M059J (cell line): ENCODE measurements at regions not wholly inside any gene's neighbourhood (a gene's known extent, or its start where the extent isn't known, plus 50 kb on each side); places are given as distances from the start of the nearest gene placed in this dataset.

Source experiments
- DNase-seq: peaks from one replicate; pipeline ENCODE4 v3.0.0-alpha.2; 2012; ENCODE audit warnings: low read depth

DNA sequence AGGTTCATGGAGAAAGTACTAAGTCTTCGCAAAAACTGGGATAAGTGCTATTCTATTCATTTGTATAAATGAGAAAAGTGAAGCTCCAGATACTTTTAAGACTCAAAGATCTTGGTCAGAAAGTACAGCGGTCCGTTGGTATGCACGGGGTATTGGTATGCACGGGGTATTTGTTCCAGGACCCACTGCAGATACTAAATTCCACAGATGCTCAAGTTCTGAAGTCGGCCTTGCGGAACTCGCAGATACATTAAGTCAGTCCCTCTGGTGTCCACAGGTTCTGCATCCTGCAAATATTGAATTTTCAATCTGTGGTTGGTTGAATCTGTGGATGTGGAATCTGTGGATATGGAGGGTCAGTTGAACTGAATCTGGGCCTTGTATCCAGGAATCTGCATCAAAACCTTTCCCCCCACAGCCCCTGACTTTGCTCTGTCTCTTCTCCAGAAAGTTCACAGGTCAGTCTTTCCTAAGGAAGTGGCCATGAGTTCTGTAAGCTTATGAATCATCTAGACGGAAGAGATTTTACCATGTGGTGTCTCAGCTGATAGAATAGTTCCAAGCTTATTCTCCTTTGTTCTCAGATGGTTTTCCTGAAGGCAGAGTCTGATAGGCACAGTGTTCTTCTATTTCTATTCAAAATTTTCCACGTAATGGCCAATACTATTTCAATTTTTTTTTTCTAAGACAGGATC is 274.7 kb downstream of the NEDD1 start:
- DNase-seq, result no peak

DNA sequence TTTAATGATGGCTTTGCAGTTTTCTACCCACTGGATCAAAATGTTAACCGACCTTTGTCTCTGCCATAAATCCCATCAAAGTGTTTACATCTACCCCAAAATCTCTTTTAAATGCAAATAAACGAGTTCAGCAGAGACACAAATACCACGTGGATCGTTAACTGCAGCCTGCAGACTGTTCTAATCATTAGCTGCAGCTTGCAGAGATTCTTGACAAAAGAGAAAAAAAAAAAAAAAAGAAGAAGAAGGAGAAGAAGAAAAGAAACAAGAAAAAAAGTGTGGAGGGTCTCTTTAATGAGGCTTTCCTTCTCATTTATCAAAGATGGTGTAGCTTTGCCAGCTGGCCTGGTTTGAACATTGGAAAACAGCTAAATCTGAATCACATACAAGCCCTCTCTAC is 275.7 kb downstream of the NEDD1 start:
- no peak for DNase-seq

DNA sequence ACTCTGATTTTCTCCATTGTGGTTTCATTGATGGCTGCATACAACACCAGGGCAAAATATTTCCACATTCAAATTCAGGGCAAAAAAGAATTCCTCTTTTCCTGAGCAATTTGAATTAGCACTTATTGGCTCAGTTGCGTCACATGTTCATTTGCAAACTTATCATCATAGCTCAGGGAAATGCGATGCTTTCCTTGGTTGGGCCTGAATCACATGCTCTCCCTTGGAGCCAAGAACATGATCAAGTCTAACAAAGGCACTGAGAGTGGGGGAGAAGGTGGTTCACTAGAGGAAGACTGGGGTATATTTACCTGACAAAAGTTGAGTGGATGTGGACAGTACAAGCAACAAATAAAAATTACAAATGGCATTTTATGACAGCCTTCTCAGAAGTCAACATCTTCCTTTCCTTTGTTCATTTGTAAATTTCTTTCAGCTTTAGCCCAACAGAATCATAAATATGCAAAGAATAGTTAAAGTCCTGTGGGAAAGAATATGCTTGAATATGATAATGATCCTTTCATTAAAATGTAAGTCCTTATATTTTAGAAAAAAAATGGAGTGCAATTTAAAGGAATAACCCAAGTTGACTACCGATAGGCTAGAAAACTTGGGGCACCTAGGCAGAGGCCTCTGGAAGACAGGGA is 277.2 kb downstream of the NEDD1 start:
- no peak for DNase-seq

DNA sequence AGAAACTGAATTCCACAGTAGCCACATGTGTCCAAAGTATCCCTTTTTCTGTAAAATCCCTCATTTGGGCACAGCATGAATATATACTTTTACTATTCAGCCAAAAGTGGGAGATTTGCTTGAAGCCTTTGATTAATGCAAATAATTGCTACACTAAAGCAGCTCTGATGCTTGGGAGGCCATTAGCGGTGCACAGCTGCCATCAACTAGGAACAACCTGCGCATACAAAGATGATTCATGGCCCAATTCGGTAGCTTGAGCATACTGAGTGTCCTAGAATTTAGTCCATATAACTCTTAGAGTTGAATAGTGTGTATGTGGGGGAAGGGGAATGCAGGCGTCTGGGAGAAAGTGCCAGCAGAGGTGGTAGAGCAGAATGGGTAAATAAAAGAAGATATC is 277.0 kb upstream of the RMST start:
- no peak for DNase-seq

DNA sequence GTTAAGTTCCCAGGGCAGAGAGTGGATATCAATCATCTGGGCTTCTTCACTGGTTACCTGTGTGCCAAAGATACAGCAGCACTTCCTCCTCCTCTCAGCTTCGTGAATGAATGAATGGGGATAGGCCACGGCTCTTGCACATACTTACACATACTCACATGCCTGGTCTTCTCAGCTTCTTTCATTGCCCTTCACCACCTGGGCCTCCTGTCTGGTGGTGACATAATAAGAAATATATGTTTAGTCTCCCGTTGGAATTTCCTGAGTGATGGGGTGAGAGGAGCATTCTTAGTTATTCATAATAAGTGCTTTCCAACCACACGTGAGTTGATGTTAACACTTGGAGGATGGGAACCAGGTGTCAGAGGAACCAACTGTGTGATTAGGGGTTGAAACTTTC is 268.1 kb upstream of the RMST start:
- no peak for DNase-seq

DNA sequence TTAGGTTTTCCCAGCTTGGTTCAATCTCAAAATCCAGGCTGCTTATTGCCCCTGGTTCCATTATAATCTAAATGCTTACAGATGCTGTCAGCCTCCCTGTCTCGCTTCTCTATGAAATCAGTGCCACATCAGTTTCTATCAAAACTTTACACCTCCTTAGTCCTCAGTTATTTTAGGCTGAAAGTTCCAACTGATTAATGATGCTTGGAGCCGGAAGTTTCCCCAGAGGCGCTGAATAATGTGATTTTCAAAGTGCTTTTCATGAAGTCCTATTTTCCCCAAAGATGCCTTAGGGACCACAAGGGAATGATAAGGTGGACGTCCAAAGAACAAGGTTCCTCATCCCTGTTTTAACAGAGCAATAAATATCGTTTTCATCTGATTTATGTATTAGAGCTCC is 262.4 kb upstream of the RMST start:
- DNase-seq, result no peak

DNA sequence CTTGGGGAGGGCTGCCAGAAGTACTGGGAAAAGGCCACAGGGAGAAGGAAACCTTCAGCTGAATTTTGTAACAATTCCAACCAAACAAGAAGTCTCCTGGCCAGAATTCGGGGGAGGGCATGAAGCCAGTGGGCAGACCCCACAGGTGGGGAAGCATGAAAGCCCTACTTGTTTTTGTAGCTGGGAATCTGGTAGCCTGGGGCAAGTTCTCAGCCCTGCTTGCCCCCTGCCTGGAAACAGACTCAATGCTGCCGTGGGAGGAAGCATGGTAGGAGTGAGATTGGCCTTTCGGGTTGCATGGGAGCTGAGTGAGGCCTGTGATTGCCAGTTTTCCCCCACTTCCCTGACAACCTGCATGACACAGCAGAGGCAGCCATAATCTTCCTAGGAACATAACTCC is 259.2 kb upstream of the RMST start:
- no peak for DNase-seq

DNA sequence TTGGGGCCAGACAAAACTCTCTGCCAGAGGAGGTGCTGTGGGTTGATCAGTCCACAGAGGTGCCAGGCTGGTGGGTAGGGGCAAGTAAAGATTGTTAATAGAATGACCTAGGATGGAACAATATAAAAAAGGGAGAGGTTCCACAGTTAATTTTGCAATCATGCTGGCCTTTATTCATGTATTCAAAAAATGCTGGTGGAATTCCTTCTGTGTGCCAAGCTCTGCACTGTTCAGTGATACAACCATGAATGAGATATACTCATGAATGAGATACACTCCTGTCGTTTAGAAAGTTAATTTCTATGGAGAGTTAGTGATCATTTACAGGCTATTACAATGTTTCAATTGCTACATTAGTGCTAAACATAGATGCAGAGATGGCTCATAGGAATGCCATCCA is 252.6 kb upstream of the RMST start:
- no peak for DNase-seq

DNA sequence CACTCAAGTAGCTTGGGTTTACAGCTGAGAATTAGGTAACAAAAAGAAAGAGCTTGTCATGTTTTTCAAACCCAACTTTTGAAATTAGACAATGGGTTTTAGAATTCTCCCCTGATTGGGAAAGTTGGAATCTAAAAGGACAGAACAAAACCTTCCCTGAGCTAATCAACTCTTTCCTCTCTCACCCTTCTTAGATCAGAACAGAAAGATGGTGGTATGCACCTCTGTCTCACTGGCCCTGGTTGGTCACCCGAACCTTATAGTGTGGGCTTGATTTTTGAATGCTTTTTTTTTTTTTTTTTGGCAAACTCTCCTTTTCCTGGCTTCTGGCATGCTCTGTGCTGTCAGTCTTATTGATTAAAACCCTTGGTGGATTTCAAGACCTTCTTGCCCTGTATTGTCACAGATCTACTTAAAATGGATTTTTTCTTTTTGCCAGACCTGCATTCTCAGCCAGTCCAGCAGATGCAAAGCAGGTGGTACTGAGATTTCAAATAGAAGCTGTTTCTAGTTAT is 251.1 kb upstream of the RMST start:
- DNase-seq, result no peak

DNA sequence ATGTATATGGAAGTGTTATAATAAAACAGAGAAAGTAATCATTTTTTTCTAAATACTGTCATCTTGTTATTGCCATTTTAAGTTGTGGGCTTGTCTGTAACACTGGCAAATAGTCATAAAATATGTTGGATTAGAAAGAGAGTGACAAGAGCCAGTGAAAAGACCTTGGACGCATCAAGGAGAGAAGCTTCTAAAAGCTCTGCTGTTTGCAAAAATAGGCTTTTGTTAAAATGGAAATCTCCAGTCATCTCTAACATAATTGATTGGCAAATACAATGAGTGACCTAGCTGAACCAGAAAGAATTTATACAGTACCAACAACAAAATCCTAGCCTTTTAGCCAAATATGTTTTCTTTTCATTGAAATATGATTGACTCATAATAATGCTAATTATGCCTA is 245.8 kb upstream of the RMST start:
- DNase-seq, result no peak

DNA sequence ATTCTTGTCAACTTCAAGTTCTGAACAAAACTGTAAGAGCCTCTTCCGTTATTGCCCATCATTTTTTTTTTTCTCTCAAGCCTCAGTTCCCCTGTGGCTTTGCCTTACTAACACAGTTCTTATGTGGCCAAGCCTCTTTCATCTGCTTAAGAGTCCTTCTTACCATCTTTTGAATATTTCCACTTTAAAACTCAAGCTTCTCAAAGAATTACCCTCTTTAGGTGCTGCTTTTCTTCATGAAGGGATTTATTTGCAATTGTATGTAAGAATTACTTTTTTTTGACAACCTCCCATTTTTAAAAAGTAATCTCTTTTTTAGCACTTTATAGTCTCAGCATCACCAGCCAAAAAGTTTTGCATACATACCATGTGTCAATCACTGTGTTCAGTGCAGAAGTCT is 240.2 kb upstream of the RMST start:
- no peak for DNase-seq

DNA sequence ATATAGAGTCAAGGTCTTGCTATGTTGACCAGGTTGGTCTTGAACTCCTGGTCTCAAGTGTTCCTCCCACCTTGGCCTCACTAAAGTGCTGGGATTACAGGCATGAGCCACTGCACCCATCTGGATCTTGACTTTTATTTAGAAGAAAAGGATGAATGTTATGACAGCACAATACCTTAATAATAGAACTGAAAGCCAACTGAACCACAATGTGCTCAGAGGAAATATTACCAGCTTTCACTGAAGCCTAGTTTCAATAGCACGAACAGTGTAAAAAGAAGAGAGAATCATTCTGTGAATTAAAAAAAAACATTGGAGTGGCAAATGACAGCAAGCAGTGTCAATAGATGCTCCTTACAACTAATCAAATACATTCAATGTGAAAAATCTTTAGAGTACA is 239.2 kb upstream of the RMST start:
- DNase-seq, result no peak

DNA sequence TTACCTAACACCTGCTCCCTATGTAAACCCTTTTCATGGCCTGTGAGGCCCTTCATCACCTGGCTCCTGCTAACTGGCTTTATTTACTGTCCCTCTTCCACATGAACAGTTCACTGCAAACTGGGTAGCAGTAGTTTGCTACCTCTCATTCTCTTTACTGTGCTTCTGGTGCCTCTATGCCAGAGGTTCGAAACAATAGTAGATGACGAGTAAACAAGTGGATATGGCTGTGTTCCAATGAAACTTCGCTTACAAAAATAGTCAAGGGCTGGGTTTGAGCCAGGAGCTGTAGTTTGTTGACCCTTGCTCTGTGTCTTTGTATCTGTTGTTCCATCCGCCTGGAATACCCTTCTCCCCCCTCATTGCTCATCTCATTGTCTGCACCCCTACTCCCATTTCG is 233.6 kb upstream of the RMST start:
- DNase-seq, result no peak

DNA sequence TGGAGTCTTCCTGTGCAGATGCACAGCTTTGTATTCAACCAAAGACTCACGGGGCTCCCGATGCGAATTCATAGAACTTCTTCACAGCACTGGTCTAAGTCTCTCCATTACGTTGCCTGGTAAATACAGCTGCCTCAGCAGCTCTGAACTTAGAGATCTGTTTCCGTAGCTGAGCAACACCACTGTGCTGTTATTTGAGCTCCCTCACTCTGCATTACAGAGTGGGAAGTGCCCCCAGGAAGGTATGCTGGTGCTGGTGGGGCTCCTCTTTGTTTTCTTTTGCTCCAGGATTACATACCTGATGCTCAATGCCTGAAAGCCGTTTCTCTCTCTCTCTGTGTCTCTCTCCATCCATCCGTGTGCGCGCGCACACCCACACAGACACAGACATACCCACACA is 227.5 kb upstream of the RMST start:
- no peak for DNase-seq

DNA sequence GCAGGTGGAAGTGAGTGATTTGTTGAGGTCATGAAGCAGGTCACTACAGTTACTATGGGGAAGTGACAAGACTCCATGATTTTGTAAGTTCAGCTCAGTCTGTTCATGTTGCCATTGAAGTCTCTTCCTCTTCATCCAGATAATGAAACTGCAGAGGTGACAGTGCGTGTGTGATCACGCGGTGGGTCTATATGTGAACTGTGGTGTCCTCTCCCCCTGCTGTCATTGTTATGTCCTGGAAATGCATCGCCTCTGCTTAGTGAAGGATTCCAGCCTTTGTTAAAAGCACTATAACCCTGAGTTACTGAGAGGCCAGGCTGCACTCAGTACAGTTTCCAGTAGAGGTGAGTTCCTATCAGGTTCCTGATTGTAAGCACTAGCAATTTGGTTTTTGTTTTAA is 216.2 kb upstream of the RMST start:
- DNase-seq, result no peak

DNA sequence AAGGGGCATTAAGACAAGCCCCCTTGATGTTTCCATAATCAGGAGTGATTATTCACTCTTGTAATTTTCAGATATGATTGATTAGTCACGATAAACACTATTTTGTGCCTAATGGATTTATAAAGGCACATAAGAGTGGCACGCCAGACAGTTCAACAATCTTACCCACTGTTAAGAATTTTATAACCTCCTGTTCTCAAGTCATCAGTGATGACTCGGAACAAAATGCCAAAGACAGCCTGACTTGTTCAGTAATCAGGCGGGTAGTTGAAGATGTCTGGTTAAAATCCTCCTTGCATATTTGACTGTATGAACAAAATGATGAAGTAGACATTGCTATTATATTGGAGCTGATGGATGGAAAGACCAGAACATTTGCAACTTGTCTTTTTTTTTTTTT is 212.1 kb upstream of the RMST start:
- no peak for DNase-seq

DNA sequence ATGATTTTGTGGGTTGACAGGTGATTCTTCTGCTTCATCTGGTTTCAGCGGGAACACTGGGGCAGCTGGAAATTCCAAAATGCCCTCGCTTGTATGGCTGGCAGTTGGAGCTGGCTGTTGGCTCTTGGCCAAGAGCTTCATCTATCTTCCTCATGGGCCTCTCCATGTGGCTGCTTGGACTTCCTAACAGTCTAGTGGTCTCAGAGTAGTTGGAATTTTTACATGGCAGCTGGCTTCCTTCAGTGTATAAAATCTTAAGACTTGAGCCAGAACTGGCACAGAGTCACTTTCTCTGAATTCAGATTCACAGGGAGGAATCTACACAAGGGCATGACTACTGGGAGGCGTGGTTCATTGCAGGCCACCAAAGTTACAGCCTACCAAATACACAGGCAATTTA is 204.9 kb upstream of the RMST start:
- DNase-seq, result no peak

DNA sequence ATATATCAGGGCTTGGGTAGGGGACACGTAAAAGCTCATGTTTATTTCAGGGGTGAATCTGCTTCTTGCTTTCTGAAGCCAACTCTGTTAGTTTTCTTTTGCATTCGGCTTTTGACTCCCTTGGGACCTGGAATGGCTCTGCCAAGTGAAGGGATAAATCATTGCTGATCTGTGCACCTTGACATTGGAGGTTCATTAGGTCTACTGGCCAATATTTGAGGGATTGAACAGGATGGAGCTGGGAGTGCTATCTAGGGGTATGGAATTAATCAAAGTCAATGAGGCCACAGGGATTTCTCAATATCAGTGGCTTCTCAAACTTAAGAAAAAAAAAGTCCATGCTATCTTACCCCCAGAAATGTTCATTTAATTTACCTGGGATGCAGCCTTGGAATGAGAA is 203.5 kb upstream of the RMST start:
- peak; percentile 0 for DNase-seq

DNA sequence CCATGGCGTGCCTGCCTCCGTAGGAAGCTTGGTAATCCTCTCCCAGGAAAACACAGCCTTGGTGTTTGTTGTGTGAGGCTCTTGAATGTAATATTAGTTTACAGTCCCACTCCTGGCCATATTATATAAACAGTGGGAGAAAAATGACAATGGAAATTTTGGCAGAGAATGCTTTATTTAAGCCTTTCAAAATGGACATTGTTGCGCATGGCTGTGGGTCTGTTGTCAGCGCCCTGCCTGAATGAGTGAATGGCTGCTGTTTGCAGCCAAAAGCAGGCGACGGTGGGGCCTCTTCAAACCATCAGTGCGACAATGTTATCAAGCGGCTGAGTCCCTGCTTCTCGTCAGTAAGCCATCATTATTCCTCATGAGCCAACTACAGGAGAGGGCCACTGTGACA is 201.8 kb upstream of the RMST start:
- no peak for DNase-seq

DNA sequence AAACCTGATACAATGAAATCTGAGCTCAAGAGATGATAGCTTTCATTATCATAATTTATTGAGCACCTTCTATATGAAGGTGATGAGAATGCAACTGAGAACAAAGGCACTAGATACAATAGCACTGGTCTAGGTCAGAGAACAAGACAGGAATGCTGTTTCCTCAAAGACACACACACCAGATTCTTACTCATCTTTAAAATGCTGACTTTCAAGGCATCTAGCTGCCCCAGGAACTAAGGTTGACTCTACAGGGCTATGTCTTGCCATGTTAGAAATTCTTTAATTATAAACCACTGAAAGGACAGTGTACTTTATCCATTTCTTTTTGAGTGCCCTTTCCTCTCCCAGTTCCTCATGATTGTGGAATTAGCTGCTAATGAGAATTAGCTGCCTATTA is 195.4 kb upstream of the RMST start:
- no peak for DNase-seq

DNA sequence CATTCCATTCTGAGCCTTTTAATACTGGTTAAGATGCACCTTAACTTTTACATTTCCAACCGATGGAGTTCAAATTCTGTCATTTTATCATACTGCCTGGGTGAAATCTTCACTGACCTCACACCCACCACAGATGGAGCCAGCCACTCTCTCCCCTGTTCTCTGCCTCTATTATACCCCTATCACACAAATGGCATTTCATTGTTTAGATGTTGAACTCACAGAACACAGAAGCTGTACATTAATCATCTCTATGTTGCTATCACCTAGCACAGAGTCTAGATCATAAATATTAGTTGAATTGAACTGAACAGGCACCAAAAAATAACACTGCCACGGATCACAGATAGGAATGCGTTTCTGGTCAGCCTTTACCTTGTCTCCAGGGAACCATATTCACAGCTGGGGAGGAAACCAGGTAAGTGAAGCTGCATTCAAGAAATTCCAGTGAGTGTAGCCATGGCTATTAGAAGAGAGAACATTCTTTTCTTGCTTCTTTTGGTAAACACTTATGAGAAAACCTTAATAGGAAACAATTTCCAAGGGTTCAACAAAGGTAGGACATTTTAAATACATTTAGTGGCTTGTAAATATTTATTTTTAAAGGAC is 194.9 kb upstream of the RMST start:
- no peak for DNase-seq

DNA sequence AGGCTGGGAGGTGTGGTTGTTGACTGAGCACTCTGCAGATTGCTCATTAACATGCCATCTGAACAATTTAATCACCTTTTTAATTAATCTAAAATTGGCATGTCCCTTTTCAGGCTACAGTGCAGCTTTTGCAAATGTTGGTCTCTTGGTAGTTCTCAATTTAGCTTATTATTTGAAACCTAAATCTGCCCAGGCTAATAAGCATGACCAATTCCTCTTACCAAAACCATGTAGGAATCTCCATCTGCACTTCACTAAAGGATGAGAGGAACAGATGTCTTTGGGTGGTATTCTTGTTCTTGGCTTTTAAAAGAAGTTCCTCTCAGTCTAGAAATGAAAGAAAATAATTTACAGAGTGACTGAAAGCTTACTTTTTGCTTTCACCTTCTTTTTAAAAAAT is 190.1 kb upstream of the RMST start:
- DNase-seq, result no peak

DNA sequence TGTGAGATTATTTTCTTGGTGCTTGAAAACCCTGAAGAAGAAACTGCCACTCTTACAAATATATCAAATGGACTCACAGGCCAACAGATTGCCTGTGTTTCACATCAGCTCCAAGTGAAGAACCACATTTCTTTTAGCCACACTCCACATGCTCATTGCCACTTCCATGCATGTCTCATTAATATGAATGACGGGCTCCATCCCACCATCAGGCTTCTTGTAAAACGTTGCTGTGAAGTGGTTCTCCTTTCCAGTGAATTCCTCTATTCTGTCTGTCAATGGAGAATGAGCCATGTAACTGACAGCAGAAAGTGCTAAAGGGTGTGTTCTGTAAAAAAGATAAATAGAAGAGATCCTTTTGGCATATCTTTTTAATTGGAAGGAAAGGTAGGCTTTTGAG is 188.2 kb upstream of the RMST start:
- no peak for DNase-seq

DNA sequence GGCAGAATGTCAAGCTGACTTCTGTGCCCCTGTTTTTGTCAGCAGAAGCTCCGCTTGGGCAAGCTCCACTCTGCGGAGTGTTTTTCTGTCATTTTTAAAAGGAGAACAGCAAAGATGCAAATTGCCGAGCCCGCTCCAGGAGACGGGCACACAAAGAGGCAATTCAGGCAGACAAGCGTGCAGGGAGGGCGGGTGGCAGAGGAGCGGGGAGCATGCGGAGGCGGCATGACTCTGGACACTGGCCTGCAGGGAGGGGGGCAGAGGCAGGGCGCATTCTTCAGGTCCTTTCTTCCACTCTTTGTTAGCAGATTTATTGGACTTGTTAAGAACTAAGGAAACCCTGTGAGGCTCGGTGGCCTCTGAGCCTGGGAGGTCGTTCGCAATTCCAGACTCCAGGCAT is 187.3 kb upstream of the RMST start:
- DNase-seq, result no peak
